Body of pancreas (tissue), 4 donors: ENCODE measurements at regions not wholly inside any gene's neighbourhood (a gene's known extent, or its start where the extent isn't known, plus 50 kb on each side); places are given as distances from the start of the nearest gene placed in this dataset.

Experiments
- ATAC-seq: fragments of 150-250 bp; one replicate; pipeline ENCODE4 v1.9.1; 2016
- DNase-seq, 4 donors: peaks; one replicate each; pipeline ENCODE4 v3.0.0-alpha.2; 2019
- H3K27ac ChIP-seq, 4 donors: fragments of 200-600 bp; sonication (generic); 1 replicate in 3 of 4; 2 replicates in 1 of 4; pipeline versions ENCODE4 v1.5.1 to v1.6.1; 2016 to 2019; ENCODE audit warnings: mild to moderate bottlenecking in 1 of 4, mixed read lengths in 1 of 4, moderate library complexity in 1 of 4
- H3K27me3 ChIP-seq, 2 donors: fragments of 200-600 bp; sonication (generic); one replicate each; pipeline ENCODE4 v1.6.0; 2016; ENCODE audit warnings: mild to moderate bottlenecking in 1 of 2
- H3K36me3 ChIP-seq, 2 donors: fragments of 200-600 bp; sonication (generic); replicated peaks in 1 of 2; 2 replicates each; pipeline ENCODE4 v1.5.1; 2016; ENCODE audit warnings: low read depth in 2 of 2; ENCODE audit not compliant: insufficient read depth in 1 of 2
- H3K4me1 ChIP-seq: fragments of 200-600 bp; sonication (generic); one replicate; pipeline ENCODE4 v1.6.0; 2016
- H3K4me3 ChIP-seq, 2 donors: fragments of 200-600 bp; sonication (generic); 1 replicate in 1 of 2; 2 replicates in 1 of 2; pipeline ENCODE4 v1.5.1; 2016 to 2019
- H3K9me3 ChIP-seq, 3 donors: fragments of 200-600 bp; sonication (generic); 1 replicate in 2 of 3; 2 replicates in 1 of 3; pipeline ENCODE4 v1.5.1; 2016
- POLR2A ChIP-seq, 3 donors: fragments of 450-650 bp; IDR thresholded peaks; one replicate each; pipeline ENCODE4 v1.6.1; 2016; ENCODE audit warnings: antibody characterized with exemption in 3 of 3, mild to moderate bottlenecking in 2 of 3
- WGBS, 2 donors: methylation state at CpG; one replicate each; pipeline ENCODE4 v1.1.5; 2017; 5-methylcytosine and 5-hydroxymethylcytosine counted together
- intact Hi-C: fragments of 100-400 bp; cut with DNase I; formaldehyde crosslinking; loops from one replicate; pipeline ENCODE4 v1.15.1; 2023
- TF ChIP-seq, protein P1 (sequence below), 7 experiments: fragments of 450-650 bp in 4 of 7; fragments of 200-600 bp in 3 of 7; sonication (generic) in 3 of 7; IDR thresholded peaks; one replicate each; pipeline ENCODE4 v1.5.1; 2016 to 2019; ENCODE audit warnings: antibody characterized with exemption in 7 of 7

DNA sequence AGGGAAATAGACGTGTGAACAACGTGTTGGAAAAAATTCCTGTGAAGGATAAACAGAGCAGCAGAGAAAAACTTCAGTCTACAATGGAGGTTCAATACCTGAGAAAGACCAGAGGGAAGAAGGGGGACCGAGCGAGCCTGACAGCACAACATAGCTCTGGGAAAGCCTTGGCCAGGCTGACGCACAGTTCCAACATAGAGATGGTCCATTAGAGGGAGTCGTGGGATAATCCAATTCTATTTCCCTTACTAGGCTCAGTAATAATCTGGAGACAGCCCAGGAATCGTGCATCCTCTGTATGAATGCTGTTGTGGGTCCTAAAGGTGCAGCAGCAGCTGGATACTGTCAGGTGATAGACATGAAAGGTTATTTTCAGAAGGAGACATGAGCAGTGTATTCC lies 370.8 kb upstream of the BTBD3 start:
- intact Hi-C loops, result no loop called here
- no peak for TF ChIP-seq POLR2A (IDR thresholded peaks at IDR 0.05)
- TF ChIP-seq, protein P1, sequence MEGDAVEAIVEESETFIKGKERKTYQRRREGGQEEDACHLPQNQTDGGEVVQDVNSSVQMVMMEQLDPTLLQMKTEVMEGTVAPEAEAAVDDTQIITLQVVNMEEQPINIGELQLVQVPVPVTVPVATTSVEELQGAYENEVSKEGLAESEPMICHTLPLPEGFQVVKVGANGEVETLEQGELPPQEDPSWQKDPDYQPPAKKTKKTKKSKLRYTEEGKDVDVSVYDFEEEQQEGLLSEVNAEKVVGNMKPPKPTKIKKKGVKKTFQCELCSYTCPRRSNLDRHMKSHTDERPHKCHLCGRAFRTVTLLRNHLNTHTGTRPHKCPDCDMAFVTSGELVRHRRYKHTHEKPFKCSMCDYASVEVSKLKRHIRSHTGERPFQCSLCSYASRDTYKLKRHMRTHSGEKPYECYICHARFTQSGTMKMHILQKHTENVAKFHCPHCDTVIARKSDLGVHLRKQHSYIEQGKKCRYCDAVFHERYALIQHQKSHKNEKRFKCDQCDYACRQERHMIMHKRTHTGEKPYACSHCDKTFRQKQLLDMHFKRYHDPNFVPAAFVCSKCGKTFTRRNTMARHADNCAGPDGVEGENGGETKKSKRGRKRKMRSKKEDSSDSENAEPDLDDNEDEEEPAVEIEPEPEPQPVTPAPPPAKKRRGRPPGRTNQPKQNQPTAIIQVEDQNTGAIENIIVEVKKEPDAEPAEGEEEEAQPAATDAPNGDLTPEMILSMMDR (IDR thresholded peaks at IDR 0.05), result no peak
- ATAC-seq (no peak), DNase-seq (no peak)
- 55 to 60% methylated on average over 7 of the region's 7 CpGs for WGBS, 2 donors
- no peaks in the 10 kb centered on the region for H3K9me3 ChIP-seq
- H3K27me3 ChIP-seq, result no peaks in the 10 kb centered on the region
- no peak overlapping the region for H3K27ac ChIP-seq
- H3K4me3 ChIP-seq, result no peak overlapping the region
- H3K36me3 ChIP-seq, result no peaks in the 10 kb centered on the region
- peaks cover 15% of the 10 kb centered on the region for H3K4me1 ChIP-seq

DNA sequence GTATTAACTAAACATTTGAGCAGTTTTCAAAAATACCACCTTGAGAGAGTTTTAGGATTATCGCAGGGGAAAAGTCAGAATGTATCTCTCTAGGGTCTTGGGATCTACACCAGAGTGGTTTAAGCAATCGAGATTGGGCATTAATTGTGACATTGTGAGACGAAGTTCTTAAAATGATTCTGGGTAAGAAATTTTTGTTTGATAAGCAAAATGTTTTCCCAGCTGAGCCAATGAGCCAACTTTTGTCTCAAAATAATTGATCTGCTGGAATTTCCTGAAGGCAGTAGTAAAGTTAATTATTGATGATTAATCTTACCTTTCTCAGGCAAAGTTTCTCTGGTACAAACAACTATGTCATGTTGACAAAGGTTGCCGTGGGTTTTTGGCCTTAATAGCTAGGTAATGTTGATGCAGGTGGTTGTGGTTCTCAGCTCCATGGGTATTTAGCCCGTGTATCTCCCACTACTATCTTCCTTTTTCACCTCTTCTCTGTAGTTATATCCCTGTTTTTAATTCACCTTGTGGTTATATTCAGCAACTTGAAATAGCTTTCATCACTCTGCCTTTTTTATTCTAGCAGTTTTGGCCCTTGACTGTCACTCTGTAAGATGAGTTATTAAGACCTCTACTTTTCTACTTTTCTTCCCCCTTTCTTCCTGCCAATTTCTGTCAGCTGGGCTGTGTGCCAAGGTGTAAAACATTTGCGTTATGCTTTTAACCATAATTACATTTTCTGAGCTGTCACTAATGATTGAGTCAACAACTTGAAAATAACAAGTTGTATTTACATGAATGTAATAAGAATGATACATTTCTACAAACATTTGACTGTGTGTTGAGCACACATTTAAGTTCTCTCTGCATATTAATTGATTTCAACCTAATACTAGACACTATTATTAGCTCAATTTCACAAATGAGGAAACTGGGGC lies 368.3 kb upstream of the BTBD3 start:
- H3K27ac ChIP-seq, result peak overlapping the region in 2 of 4 donors; percentile 59 to 64
- peak; percentile 17 to 64 (median 32) for DNase-seq
- no peaks in the 10 kb centered on the region for H3K27me3 ChIP-seq
- H3K36me3 ChIP-seq, result no peaks in the 10 kb centered on the region
- intact Hi-C loops, result no loop called here
- ATAC-seq, result peak; percentile 87
- no peak overlapping the region for H3K4me3 ChIP-seq
- no peak for TF ChIP-seq POLR2A (IDR thresholded peaks at IDR 0.05)
- TF ChIP-seq, protein P1 (IDR thresholded peaks at IDR 0.05), result no peak
- H3K4me1 ChIP-seq, result peaks cover 15% of the 10 kb centered on the region
- no peaks in the 10 kb centered on the region for H3K9me3 ChIP-seq
- 7 to 11% methylated on average over 6 of the region's 6 CpGs for WGBS, 2 donors

DNA sequence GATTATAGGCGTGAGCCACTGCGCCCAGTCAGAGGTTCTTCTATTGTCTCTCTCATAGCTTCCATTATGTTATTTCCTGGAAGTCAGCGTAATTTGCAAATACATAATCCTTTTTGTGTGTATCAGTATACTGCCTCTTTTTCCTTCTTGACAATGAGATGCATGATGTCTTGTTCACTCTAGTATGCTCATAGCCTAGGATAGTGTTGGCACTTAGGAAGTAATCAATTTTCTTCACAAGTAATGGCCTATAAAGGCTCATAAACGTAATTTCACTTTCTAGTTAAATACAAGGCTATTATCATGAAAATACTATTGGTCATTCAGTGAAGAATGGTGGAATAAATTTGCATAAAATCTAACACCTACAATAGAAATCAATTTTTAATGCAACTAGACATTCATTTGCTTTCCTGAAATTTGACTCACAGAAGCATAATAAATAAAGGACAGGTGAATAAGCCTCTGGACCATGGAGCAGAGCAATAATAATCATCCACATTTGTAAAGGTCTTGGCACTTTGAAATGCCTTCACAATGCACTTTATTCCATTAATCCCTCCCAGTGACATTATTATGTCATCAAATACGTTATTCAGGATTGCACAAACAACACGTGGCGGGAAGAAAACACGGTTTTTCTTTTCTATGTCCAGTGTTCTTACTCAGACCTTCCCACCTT lies 366.9 kb upstream of the BTBD3 start:
- Histone ChIP-seq H3K9me3 (no peaks in the 10 kb centered on the region), H3K27ac (no peak overlapping the region), H3K36me3 (no peaks in the 10 kb centered on the region), H3K27me3 (no peaks in the 10 kb centered on the region), H3K4me3 (no peak overlapping the region), H3K4me1 (peaks cover 15% of the 10 kb centered on the region)
- intact Hi-C loops, result no loop called here
- DNase-seq (no peak), ATAC-seq (no peak)
- no peak for TF ChIP-seq POLR2A (IDR thresholded peaks at IDR 0.05)
- TF ChIP-seq, protein P1 (IDR thresholded peaks at IDR 0.05), result no peak
- 75 to 78% methylated on average over 8 of the region's 8 CpGs for WGBS, 2 donors

DNA sequence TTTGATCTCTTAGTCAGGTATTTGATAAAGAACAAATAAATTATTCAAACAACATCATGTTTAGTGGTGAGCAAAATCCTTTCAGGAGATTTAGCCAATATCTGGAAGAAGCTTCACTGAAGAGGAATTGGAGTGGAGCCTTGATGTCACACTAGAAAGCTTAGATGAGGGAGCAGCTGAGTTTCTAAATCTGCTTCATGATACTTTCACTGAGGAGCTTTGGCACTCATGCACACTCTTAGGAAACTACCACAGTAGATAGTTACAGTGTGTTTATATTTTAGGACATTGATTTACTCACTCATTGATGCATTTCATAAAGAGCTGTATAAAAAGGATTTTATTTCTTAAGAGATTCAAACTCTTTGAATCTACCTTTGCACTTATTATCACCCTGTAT lies 366.2 kb upstream of the BTBD3 start:
- Histone ChIP-seq H3K9me3 (no peaks in the 10 kb centered on the region), H3K4me1 (peaks cover 15% of the 10 kb centered on the region), H3K27me3 (no peaks in the 10 kb centered on the region), H3K4me3 (no peak overlapping the region), H3K27ac (no peak overlapping the region), H3K36me3 (no peaks in the 10 kb centered on the region)
- DNase-seq, result no peak
- no peak for TF ChIP-seq POLR2A (IDR thresholded peaks at IDR 0.05)
- TF ChIP-seq, protein P1 (IDR thresholded peaks at IDR 0.05), result no peak
- no peak for ATAC-seq
- intact Hi-C loops, result no loop called here
